NCI-H748 (cell line): ENCODE measurements at regions not wholly inside any gene's neighbourhood (a gene's known extent, or its start where the extent isn't known, plus 50 kb on each side); places are given as distances from the start of the nearest gene placed in this dataset.

Experiments
- DNase-seq: peaks from one replicate; lab custom pipeline; 2025; ENCODE audit not compliant: unreplicated experiment; lab: John Stamatoyannopoulos, UW

- DNase-seq = no peak
These were observed 319.2 kb upstream of the ADGRL4 start for GRCh38 chr1:79325705-79326104.

GRCh38 chr1:79325126-79325525 is 318.6 kb upstream of the ADGRL4 start:
- DNase-seq = no peak

GRCh38 chr1:79323239-79324025 is 316.9 kb upstream of the ADGRL4 start:
- DNase-seq = no peak

GRCh38 chr1:79322511-79323027 is 316.0 kb upstream of the ADGRL4 start:
- DNase-seq = no peak

GRCh38 chr1:79312438-79312837 is 305.9 kb upstream of the ADGRL4 start:
- DNase-seq = no peak

GRCh38 chr1:79310609-79311008 is 304.1 kb upstream of the ADGRL4 start:
- DNase-seq = no peak

GRCh38 chr1:79304131-79304530 is 297.6 kb upstream of the ADGRL4 start:
- no peak for DNase-seq

- no peak for DNase-seq
These were observed 296.5 kb upstream of the ADGRL4 start for GRCh38 chr1:79303040-79303439.

GRCh38 chr1:79302380-79302930 is 295.9 kb upstream of the ADGRL4 start:
- DNase-seq = no peak

- DNase-seq = no peak
These were observed 289.4 kb upstream of the ADGRL4 start for GRCh38 chr1:79295967-79296366.

GRCh38 chr1:79293611-79294010 is 287.1 kb upstream of the ADGRL4 start:
- DNase-seq = no peak

GRCh38 chr1:79290927-79291474 is 284.5 kb upstream of the ADGRL4 start:
- DNase-seq = no peak

- no peak for DNase-seq
These were observed 281.5 kb upstream of the ADGRL4 start for GRCh38 chr1:79287982-79288381.

GRCh38 chr1:79285667-79286066 is 279.1 kb upstream of the ADGRL4 start:
- DNase-seq = no peak

GRCh38 chr1:79283451-79283850 is 276.9 kb upstream of the ADGRL4 start:
- no peak for DNase-seq

GRCh38 chr1:79281442-79281841 is 274.9 kb upstream of the ADGRL4 start:
- no peak for DNase-seq

- no peak for DNase-seq
These were observed 265.2 kb upstream of the ADGRL4 start for GRCh38 chr1:79271759-79272158.

GRCh38 chr1:79264975-79265818 is 258.7 kb upstream of the ADGRL4 start:
- DNase-seq = no peak

GRCh38 chr1:79264285-79264684 is 257.8 kb upstream of the ADGRL4 start:
- DNase-seq = no peak

GRCh38 chr1:79262745-79263258 is 256.3 kb upstream of the ADGRL4 start:
- DNase-seq = no peak
